ENCODE measurements at regions not wholly inside any gene's neighbourhood (a gene's known extent, or its start where the extent isn't known, plus 50 kb on each side); places are given as distances from the start of the nearest gene placed in this dataset.

DNA sequence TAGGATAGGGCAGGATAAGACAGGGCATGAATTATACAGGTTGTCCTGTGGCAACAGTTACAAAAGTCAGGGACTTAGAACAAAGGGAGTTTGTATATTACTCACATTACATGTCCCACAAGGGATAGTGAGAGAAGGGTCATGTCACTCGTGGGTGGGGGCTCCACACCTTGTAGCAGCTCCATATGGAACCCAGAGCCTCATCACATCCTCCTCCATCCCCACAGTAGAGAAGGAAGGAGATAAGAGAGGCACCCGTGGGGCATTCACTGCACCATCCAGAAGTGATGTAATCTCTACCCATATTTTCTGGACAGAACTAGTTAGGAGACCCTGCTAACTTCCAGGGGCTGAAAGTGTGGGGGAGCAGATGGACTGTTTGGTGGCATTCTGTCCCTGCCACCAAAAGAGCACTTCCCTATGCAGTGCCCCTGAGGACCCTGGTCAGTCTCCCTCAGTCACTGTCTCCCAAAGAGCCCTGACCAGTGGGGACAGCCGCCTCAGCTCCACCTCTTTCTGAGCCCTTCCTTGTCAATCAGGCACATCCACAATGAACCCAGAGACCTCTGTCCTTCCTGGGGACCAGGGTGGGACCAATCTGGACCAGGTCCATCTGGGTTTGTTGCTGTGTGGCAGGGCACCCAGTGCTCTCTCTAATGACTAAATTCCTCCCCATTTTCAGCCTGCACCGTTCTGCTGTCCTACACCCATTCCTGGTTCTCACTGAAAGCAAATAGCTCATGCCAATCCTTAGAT, 154.8 kb upstream of the ETV3 start:
- DNase-seq (ENCODE audit: low spot score), result no peak
- TF ChIP-seq, protein P1, sequence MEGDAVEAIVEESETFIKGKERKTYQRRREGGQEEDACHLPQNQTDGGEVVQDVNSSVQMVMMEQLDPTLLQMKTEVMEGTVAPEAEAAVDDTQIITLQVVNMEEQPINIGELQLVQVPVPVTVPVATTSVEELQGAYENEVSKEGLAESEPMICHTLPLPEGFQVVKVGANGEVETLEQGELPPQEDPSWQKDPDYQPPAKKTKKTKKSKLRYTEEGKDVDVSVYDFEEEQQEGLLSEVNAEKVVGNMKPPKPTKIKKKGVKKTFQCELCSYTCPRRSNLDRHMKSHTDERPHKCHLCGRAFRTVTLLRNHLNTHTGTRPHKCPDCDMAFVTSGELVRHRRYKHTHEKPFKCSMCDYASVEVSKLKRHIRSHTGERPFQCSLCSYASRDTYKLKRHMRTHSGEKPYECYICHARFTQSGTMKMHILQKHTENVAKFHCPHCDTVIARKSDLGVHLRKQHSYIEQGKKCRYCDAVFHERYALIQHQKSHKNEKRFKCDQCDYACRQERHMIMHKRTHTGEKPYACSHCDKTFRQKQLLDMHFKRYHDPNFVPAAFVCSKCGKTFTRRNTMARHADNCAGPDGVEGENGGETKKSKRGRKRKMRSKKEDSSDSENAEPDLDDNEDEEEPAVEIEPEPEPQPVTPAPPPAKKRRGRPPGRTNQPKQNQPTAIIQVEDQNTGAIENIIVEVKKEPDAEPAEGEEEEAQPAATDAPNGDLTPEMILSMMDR (IDR thresholded peaks at IDR 0.05; ENCODE audit: unreplicated experiment), result no peak
- no peaks in the 10 kb centered on the region for H3K4me1 Mint-ChIP-seq (ENCODE audit: unreplicated experiment)
- H3K27me3 Mint-ChIP-seq (ENCODE audit: unreplicated experiment), result peaks cover 5% of the 10 kb centered on the region
- H3K9me3 Mint-ChIP-seq (ENCODE audit: unreplicated experiment), result no peaks in the 10 kb centered on the region
- H3K27ac Mint-ChIP-seq (ENCODE audit: unreplicated experiment), result no peak overlapping the region
- no peaks in the 10 kb centered on the region for H3K36me3 Mint-ChIP-seq (ENCODE audit: low read depth, unreplicated experiment)
- no peak overlapping the region for H3K4me3 Mint-ChIP-seq (ENCODE audit: unreplicated experiment)

DNA sequence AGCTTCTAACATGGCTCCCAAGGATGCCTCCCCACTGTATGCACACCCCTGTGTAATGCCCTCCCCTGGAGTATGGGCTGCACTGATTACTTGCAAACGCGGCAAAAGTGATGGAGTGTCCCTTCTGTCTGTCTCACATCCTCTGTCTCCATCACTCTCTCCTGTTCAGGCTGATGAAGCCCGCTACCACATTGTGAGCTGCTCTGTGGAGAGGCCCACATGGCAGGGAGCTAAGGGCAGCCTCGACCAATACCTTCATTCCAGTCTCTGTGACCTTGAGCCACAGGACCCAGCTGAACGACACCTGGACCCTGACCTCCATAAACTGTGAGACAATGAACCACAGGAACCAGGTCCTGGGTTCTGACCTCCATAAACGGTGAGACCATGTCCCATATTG, 154.1 kb upstream of the ETV3 start:
- Mint-ChIP-seq H3K4me1 (ENCODE audit: unreplicated experiment) (no peaks in the 10 kb centered on the region), H3K27me3 (ENCODE audit: unreplicated experiment) (peaks cover 5% of the 10 kb centered on the region), H3K9me3 (ENCODE audit: unreplicated experiment) (no peaks in the 10 kb centered on the region), H3K27ac (ENCODE audit: unreplicated experiment) (no peak overlapping the region), H3K4me3 (ENCODE audit: unreplicated experiment) (no peak overlapping the region), H3K36me3 (ENCODE audit: low read depth, unreplicated experiment) (no peaks in the 10 kb centered on the region)
- no peak for DNase-seq (ENCODE audit: low spot score)
- TF ChIP-seq, protein P1 (IDR thresholded peaks at IDR 0.05; ENCODE audit: unreplicated experiment), result no peak

DNA sequence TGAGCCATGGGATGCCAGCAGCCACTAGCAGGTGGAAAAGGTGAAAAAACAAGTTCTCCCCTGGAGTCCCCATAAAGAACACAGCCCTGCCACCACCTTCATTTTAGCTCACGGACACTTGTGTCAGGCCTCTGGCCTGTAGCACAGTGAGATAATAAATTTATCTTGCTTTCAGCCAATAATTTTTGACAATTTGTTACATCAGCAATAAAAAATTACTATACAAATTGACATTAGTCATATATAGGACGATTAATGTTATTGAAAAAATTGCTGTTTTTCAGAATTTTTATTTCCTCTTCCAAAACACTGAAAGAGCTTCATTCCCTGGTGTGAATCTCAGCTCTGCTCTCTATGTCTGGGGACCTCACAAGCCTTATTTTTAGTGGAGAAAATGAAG, 152.9 kb upstream of the ETV3 start:
- H3K9me3 Mint-ChIP-seq (ENCODE audit: unreplicated experiment), result no peaks in the 10 kb centered on the region
- H3K27ac Mint-ChIP-seq (ENCODE audit: unreplicated experiment), result no peak overlapping the region
- peaks cover 5% of the 10 kb centered on the region for H3K27me3 Mint-ChIP-seq (ENCODE audit: unreplicated experiment)
- TF ChIP-seq, protein P1 (IDR thresholded peaks at IDR 0.05; ENCODE audit: unreplicated experiment), result no peak
- DNase-seq (ENCODE audit: low spot score), result no peak
- no peaks in the 10 kb centered on the region for H3K4me1 Mint-ChIP-seq (ENCODE audit: unreplicated experiment)
- no peaks in the 10 kb centered on the region for H3K36me3 Mint-ChIP-seq (ENCODE audit: low read depth, unreplicated experiment)
- no peak overlapping the region for H3K4me3 Mint-ChIP-seq (ENCODE audit: unreplicated experiment)

DNA sequence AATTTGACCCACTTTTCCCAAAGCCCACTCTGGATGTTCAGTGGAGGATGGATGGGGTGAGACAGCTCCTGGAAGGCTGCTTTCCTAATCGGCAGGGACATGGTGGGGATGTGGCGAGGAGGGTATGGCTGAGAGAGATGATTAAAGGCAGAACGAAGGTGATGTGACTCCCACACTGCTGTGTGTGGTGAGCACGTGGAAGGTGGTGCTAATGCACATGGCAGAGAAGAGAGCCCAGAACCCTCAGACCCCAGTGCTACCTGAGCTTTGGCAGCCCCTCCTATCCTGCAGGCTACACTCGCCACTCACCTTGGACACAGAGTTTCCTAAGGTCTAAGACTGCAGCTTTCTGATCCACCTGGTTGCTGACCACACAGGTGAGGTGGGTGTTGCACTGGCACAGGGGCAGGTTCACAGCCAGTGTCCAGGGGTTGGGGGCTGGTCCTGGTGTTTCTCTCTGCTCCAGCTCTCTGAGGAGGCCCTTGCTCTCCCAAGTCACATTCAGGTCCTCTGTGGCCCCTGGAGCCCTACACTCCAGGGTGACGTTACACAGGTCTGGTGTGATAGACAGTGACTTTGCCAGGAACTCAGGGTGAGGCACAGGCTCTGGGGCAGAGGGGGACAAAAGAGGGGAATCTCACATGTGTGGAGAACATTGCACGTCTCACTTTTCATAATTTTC, 151.4 kb upstream of the ETV3 start:
- H3K4me3 Mint-ChIP-seq (ENCODE audit: unreplicated experiment), result no peak overlapping the region
- no peaks in the 10 kb centered on the region for H3K36me3 Mint-ChIP-seq (ENCODE audit: low read depth, unreplicated experiment)
- no peaks in the 10 kb centered on the region for H3K4me1 Mint-ChIP-seq (ENCODE audit: unreplicated experiment)

More for the DNA sequence above, 151.4 kb upstream of the ETV3 start:
- Mint-ChIP-seq H3K27me3 (ENCODE audit: unreplicated experiment) (peaks cover 5% of the 10 kb centered on the region), H3K27ac (ENCODE audit: unreplicated experiment) (no peak overlapping the region), H3K9me3 (ENCODE audit: unreplicated experiment) (no peaks in the 10 kb centered on the region)
- TF ChIP-seq, protein P1 (IDR thresholded peaks at IDR 0.05; ENCODE audit: unreplicated experiment), result no peak
- no peak for DNase-seq (ENCODE audit: low spot score)

Data from endothelial cell (in vitro differentiated cells).